ENCODE measurements at regions not wholly inside any gene's neighbourhood (a gene's known extent, or its start where the extent isn't known, plus 50 kb on each side); places are given as distances from the start of the nearest gene placed in this dataset.

GRCh38 chr2:575030-575726 is 102.0 kb downstream of the TMEM18 start:
- Histone ChIP-seq H3K9me3 (replicated peaks) (peaks cover 75% of the 10 kb centered on the region), H3K4me1 (no peaks in the 10 kb centered on the region), H3K27me3 (ENCODE audit: low read depth) (peaks cover 32% of the 10 kb centered on the region), H3K27ac (replicated peaks) (no peak overlapping the region), H3K36me3 (no peaks in the 10 kb centered on the region), H3K4me3 (no peak overlapping the region)
- TF ChIP-seq CTCF (IDR thresholded peaks at IDR 0.05; ENCODE audit: borderline replicate concordance): no peak
- no peak for DNase-seq
- intact Hi-C loops (cut with micrococcal nuclease): no loop called here

- Histone ChIP-seq H3K9me3 (replicated peaks) (peaks cover 75% of the 10 kb centered on the region), H3K27me3 (ENCODE audit: low read depth) (peaks cover 27% of the 10 kb centered on the region), H3K4me3 (no peak overlapping the region), H3K4me1 (no peaks in the 10 kb centered on the region), H3K27ac (replicated peaks) (no peak overlapping the region), H3K36me3 (no peaks in the 10 kb centered on the region)
- no peak for DNase-seq
- no peak for TF ChIP-seq CTCF (IDR thresholded peaks at IDR 0.05; ENCODE audit: borderline replicate concordance)
- intact Hi-C loops (cut with micrococcal nuclease): no loop called here
Observed at GRCh38 chr2:573805-574392, 103.3 kb downstream of the TMEM18 start.

- Histone ChIP-seq H3K4me3 (no peak overlapping the region), H3K36me3 (no peaks in the 10 kb centered on the region), H3K27ac (replicated peaks) (no peak overlapping the region), H3K9me3 (replicated peaks) (peaks cover 75% of the 10 kb centered on the region), H3K27me3 (ENCODE audit: low read depth) (peaks cover 23% of the 10 kb centered on the region), H3K4me1 (no peaks in the 10 kb centered on the region)
- intact Hi-C loops (cut with micrococcal nuclease): no loop called here
- no peak for DNase-seq
- no peak for TF ChIP-seq CTCF (IDR thresholded peaks at IDR 0.05; ENCODE audit: borderline replicate concordance)
Observed at GRCh38 chr2:573025-573424, 104.2 kb downstream of the TMEM18 start.

DNA sequence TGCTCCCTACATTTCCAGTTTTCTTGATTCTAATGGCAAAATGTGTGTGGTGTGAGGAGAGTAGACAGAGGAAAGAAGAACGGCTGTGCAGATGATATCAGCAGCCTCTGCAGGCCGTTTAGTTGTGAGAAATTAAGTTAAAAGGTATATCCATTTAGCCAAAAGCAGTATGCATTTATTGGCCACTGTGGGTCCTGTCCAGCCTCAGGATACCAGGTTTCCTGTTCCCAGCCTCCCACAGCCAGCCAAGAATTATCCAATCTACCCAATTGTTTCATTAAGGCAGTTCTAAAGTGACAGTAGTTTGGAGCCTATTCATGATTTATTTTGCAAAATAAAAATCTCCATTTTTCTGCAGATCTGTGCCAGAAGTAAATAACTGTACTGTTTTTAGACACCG is 107.5 kb downstream of the TMEM18 start:
- no peak for DNase-seq
- no peak overlapping the region for H3K27ac ChIP-seq (replicated peaks)
- no peak for TF ChIP-seq CTCF (IDR thresholded peaks at IDR 0.05; ENCODE audit: borderline replicate concordance)
- H3K27me3 ChIP-seq (ENCODE audit: low read depth): peaks cover 53% of the 10 kb centered on the region
- intact Hi-C loops (cut with micrococcal nuclease): no loop called here
- no peak overlapping the region for H3K4me3 ChIP-seq
- no peaks in the 10 kb centered on the region for H3K36me3 ChIP-seq
- peaks cover 41% of the 10 kb centered on the region for H3K9me3 ChIP-seq (replicated peaks)
- no peaks in the 10 kb centered on the region for H3K4me1 ChIP-seq

GRCh38 chr2:568639-569235 is 108.5 kb downstream of the TMEM18 start:
- Histone ChIP-seq H3K9me3 (replicated peaks) (peaks cover 34% of the 10 kb centered on the region), H3K27me3 (ENCODE audit: low read depth) (peaks cover 60% of the 10 kb centered on the region), H3K27ac (replicated peaks) (no peak overlapping the region), H3K36me3 (no peaks in the 10 kb centered on the region), H3K4me3 (peak overlapping the region; percentile 6), H3K4me1 (no peaks in the 10 kb centered on the region)
- intact Hi-C loops (cut with micrococcal nuclease): no loop called here
- TF ChIP-seq CTCF (IDR thresholded peaks at IDR 0.05; ENCODE audit: borderline replicate concordance): no peak
- no peak for DNase-seq

Measured in left ventricle myocardium inferior (tissue), 1 donor.